ENCODE measurements at regions not wholly inside any gene's neighbourhood (a gene's known extent, or its start where the extent isn't known, plus 50 kb on each side); places are given as distances from the start of the nearest gene placed in this dataset.
A peak's percentile ranks its signal among the peaks of the same experiment; 100 is the strongest.

- DNase-seq (ENCODE audit: low spot score): no peak
Observed at GRCh38 chr12:124458220-124458991, 109.0 kb downstream of the NCOR2 start.

- peak; percentile 86 for DNase-seq (ENCODE audit: low spot score)
Observed at GRCh38 chr12:124457287-124458219, 109.9 kb downstream of the NCOR2 start.

- DNase-seq (ENCODE audit: low spot score): no peak
Observed at GRCh38 chr12:124456652-124457152, 110.7 kb downstream of the NCOR2 start.

GRCh38 chr12:124456133-124456651 lies 111.2 kb downstream of the NCOR2 start:
- no peak for DNase-seq (ENCODE audit: low spot score)

DNA sequence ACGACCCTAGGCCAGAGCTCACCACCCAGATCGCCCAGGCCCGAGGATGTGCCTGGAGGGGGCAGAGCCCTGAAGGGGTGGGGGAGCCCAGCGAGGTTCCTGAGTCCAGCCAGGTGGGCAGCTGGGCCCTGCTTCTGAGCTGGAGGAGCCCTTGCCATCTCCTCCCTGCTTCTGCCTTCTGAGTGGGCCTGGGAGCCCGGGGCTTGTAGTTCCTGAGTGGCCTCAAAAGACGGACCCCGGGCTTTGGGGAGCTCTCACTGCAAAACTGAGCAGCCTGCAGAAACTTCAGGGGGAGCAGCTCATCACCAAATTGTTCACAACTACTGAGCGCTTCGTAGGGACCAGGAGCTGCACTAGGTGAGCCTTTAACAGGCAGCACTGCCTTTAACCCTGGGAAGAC lies 112.1 kb downstream of the NCOR2 start:
- DNase-seq (ENCODE audit: low spot score): no peak

GRCh38 chr12:124454735-124455134 lies 112.7 kb downstream of the NCOR2 start:
- DNase-seq (ENCODE audit: low spot score): no peak

DNA sequence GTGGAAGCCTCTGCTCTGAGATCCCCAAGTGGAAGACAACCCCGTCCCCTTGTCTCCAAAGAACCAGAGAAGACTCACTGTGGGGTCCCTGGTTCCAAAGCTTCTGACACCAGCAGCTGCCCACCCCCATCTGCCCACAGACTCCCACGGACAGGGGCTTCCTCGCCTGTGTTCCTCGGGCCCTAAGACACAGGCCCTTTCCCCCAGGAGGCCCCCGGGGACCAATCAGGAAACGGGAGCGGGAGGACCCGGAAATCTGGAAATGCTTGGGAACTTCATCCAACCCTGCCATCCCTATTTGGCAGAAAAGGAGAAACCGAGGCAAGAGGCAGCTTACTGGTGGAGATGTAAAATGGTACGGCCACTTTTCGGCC lies 113.1 kb downstream of the NCOR2 start:
- DNase-seq (ENCODE audit: low spot score): no peak

- peak; percentile 53 for DNase-seq (ENCODE audit: low spot score)
Observed at GRCh38 chr12:124453419-124454351, 113.7 kb downstream of the NCOR2 start.

- no peak for DNase-seq (ENCODE audit: low spot score)
Observed at GRCh38 chr12:124452576-124453331, 114.7 kb downstream of the NCOR2 start.

- DNase-seq (ENCODE audit: low spot score): no peak
Observed at GRCh38 chr12:124451637-124452243, 115.7 kb downstream of the NCOR2 start.

GRCh38 chr12:124451016-124451415 lies 116.4 kb downstream of the NCOR2 start:
- no peak for DNase-seq (ENCODE audit: low spot score)

- no peak for DNase-seq (ENCODE audit: low spot score)
Observed at GRCh38 chr12:124450376-124450750, 117.0 kb downstream of the NCOR2 start.

- no peak for DNase-seq (ENCODE audit: low spot score)
Observed at GRCh38 chr12:124449623-124450375, 117.6 kb downstream of the NCOR2 start.

DNA sequence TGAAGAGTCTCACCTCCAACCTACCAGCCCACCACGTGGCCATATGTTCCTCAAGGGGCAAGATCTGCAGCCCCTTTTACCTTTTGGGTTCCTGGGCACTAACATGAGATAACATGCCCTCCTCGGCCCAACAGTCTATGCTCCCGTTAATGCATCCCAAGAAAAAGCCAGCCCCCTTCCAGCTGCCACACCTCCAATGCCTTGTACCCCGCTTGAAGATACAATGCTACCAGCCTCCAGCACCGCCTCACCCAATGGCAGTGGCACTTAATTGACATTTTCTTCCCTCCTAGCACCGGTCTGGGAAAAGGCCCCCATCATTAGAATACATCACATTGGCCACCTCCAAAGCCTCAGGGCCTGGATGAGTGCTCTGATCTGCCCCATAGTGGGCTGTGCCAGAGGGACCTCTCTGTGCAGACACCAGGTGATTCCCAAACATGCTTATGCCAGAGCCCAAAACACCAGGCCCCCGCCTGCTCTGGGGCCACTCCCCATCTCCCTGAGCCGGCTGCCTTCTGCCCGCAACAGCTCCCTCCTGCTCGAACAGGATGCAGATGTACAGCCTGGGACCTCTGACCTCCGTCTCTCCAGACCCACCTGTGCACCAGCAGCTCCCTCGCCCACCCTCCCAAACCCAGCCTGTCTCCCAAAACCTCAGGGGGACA lies 118.3 kb downstream of the NCOR2 start:
- DNase-seq (ENCODE audit: low spot score): no peak

- DNase-seq (ENCODE audit: low spot score): no peak
Observed at GRCh38 chr12:124448241-124448954, 119.0 kb downstream of the NCOR2 start.

DNA sequence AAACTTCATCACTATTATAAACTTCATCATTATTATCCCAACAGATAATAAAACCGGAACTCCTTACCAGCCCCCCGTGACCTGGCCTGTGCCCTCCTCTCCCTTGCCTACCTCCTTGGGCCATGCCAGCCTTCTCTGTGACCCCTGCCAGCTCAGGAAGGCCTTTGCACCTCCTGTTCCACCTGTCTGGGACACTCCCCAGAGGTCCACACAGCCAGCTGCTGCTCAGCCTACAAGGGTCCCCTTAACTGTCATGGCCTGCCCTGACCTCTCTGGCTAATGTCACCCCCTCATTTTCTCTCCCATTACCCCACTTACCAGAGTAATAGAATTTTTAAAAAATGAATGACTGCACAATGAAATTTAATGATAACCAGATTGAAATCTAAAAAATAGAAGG lies 121.0 kb downstream of the NCOR2 start:
- no peak for DNase-seq (ENCODE audit: low spot score)

DNA sequence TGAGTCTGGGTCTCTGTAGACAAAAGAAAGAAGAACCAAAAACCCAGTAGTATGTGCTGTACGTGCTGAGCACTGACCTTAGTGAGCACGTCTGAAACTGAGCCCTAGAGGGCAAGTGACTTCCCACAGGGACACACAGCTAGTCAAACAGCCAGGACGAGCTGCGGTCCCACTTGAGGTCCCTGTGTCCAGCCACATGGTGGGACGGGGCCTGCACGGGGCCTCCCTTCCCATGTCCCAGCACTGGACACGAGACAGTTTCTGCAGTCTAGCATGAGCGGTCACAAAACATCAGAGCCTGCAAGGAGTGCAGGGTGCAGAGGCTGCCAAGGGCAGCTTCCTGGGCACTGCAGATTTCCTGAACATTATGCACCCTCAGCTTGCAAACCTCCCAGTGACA lies 121.6 kb downstream of the NCOR2 start:
- DNase-seq (ENCODE audit: low spot score): no peak

GRCh38 chr12:124445121-124445718 lies 122.2 kb downstream of the NCOR2 start:
- DNase-seq (ENCODE audit: low spot score): no peak
